GM19463 (cell line): ENCODE measurements at regions not wholly inside any gene's neighbourhood (a gene's known extent, or its start where the extent isn't known, plus 50 kb on each side); places are given as distances from the start of the nearest gene placed in this dataset.

Experiments used
- ATAC-seq: cut with Tn5 transposase; IDR thresholded peaks from one replicate; pipeline ENCODE4 v1.9.1; 2021; ENCODE audit warnings: mild to moderate bottlenecking, moderate library complexity; ENCODE audit not compliant: unreplicated experiment

DNA sequence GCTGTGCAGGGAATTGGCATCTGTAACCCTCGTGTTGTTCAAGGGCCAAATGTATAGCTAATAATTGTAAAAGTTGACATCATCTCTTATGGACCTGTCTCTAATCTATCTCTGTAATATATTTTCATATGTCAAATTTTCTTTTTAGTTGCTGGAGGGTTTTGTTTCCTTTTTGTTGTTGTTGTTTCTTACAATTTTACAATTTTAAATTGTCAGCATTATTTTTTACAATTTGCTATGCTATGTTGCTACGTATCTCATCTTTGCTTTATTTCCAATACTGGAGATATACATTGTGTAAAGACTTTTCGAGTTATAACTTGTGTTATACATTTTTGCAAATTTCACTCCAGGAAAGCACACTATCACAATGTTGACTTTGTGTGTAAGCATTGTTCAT, 290.2 kb upstream of the SP4 start:
- no peak for ATAC-seq

DNA sequence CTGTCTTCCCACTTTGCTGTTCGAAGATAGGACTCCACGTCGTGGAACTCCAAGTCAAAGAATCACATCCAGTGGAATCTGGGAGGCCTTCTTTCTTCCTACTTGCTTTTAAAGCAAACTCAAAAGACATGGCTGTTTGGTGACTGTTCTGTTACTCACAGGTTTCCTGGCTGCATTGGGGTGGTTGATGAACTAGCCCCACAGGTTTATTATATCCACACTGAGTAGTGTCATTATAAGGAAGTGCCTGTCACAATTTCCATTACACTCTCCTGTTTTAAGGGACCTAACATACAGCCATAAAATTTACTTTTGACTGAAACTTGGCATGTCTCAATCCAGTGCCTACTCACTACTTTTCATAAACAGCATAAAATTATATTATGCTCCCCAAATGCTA, 287.3 kb upstream of the SP4 start:
- ATAC-seq, result no peak

DNA sequence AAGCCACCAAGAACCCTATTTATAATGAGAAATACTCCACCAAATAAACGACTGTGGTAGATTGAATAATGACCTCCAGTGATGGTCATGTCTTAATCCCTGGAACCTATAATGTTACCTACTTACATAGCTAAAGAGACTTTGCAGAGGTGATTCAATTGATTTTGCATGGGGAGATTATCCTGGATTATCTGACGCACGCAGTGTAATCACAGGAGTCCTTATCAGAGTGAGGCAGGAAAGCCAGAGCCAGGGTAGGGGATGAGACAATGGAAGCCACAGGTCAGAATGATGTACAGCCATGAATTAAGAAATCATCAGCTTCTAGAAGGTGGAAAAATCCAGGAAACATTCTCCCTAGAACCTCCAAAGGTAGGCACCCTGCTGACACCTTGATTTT, 286.4 kb upstream of the SP4 start:
- ATAC-seq, result no peak

DNA sequence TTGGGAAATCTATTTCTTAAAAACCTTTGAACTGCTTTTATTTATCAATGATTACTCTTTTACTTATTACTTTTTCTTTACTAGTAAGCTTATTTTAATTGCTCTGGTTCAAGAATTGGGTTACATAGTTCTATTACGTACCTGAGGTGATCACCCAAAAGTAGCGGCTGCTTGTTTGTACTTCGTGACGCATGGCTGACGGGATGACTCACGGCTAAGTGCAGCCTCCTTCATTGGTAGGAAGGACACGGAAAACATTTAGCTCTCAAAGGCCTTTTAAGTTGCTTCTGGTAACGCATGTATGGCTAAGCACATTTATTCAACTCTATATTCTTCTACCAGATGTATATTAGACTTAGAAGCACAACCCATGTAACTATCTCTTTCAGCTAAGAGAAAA, 285.8 kb upstream of the SP4 start:
- no peak for ATAC-seq

DNA sequence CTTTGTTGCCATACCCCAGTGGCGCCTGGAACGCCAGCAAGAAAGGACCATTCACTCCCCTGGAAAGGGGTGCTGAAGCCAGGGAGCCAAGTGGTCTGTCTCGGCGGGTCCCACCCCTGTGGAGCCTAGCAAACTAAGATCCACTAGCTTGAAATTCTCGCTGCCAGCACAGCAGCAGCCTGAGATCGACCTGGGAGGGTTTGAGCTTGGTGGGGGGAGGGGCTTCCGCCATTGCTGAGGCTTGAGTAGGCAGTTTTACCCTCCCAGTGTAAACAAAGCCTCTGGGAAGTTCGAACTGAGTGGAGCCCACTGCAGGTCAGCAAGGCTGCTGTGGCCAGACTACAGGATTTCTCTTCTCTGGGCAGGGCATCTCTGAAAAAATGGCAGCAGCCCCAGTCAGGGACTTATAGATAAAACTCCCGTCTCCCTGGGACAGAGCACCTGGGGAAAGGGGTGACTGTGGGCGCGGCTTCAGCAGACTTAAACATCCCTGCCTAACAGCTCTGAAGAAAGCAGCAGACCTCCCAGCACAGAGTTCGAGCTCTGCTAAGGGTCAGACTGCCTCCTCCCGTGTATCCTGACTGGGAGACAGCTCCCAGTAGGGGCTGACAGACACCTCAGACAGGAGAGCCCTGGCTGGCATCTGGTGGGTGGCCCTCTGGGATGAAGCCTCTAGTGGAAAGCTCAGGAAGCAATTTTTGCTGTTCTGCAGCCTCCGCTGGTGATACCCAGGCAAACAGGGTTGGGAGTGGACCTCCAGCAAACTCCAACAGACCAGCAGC, 281.1 kb upstream of the SP4 start:
- ATAC-seq, result no peak

DNA sequence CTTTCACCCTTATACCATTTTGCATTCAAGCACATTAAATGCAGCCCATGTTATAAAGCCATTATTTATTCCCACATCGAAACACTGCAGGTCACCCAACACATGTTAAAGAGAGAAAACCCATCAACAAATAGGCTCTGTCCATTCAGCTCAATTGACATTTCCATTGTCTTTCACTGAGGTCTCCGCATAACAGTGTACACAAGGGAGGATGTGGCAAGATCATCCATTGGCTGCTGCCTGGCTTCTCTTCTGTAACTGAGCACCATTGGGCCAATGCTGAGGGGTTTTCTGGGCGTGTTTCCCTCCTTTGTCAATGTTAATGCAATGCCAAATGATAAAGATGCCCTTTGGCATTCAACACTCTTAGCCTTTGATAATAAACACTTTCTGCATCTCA, 278.1 kb upstream of the SP4 start:
- ATAC-seq, result no peak

DNA sequence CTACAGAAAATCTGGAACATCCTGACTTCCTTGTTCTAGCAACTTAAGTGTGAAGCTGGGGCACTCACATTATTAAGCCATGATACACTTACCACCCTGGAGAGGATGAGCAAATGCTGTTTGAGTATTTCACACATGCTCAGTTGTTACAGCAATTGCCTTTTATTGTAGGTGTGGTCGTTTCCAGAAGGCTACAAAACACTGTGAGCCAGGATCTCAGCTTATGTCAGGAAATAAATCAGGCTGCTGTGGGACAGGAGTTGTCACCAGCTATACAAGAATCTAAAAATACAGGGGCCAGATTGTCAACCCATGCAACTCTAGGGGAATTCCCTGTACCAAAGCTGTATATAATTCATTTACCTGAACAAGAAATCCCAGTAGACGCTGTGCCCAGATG, 273.3 kb upstream of the SP4 start:
- ATAC-seq, result no peak

DNA sequence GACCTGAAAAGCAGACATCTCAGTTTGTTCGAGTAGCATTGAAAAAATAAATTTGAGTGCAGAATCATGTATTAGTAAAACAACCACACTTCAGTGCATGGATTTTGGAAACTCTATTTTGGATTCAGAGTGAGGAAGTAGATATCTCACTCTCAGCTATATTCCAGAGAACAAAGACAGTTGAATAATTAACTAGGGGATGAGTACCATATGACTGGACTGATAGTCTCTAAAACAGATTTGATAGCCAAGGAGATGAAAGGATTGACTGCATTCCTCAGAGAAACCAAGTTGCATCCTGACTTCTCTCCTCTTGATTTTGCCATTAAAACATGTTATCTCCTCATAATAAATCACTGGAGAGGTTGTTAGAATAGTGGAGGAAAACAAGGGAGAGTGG, 268.4 kb upstream of the SP4 start:
- ATAC-seq, result no peak

DNA sequence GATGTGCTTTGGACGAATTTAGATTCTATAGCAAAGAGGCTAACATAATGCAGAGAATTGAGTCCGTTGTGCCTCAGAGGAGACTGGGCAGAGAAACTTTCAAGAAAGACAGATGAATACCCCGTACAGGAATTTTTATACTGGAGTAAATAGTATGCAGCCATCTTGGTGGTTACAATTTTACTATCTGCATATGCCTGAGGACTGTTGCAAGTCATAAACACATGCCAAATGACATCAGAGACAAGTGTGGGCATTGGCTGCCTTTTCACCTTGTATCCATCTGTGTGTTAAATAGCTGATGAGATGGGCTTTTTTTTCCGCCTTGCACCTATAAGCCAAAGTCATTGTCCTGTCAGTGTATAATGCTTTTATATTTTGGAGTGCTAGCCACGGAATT, 267.5 kb upstream of the SP4 start:
- ATAC-seq, result no peak

DNA sequence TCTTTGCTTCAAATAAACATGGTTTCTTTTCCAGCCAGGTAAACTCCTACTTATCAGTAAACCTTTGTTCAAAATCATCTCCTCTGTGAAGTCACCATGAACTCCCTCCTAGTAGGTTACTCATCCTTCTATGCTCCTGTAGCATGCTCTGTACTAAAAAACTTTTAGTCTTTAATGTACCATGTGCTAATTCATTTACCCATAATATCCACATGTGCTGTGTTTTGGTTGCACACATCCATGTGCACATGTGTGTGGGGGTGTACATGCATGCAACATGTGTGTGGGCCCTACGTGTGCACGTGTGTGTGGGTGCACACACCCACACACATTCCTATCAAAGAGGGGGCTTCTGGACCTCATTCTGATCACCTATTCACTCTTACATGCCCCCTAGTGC, 259.9 kb upstream of the SP4 start:
- no peak for ATAC-seq

DNA sequence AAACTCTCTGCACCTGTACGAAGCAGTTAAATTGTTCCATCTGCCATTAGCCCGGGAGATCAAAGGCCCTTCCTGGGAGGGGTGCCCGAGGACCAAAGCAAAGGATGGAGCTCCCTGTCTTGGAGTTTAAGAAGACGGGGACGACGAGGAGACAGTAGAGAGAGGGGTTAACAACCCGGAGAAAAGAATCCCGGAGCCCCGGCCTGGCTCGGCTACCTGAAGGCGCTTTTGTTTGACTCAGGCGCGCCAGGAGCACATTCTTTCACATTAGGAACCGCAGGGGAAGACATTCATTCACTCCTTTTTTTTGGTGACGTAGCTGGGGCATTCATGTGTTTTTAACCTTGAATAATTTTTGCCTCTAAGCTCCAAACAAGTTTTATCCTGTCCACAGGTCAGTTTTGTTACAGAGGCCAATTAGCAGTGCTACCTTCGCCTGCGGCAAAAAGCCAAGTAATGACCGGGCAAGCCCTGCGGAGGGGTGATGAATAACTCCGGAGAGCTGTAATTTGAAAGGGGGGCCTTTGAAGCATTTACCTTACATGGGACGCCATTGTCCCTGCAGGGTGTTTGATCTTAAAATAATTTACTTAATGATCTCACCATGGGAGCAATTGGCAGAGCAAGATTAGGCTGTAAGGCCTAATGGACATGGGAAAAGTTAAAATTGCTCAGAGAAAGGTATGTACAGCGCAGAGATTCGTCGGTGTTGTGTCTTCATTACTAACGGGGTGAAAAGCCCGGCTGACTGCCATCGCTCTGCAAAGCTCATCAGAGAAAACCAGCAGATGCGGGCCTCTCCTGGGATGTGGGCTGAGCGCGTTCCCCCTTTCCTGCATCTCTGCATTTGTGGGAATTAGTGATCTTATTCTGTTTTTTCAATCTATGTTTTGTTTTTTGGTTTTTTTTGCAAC, 258.0 kb upstream of the SP4 start:
- no peak for ATAC-seq

DNA sequence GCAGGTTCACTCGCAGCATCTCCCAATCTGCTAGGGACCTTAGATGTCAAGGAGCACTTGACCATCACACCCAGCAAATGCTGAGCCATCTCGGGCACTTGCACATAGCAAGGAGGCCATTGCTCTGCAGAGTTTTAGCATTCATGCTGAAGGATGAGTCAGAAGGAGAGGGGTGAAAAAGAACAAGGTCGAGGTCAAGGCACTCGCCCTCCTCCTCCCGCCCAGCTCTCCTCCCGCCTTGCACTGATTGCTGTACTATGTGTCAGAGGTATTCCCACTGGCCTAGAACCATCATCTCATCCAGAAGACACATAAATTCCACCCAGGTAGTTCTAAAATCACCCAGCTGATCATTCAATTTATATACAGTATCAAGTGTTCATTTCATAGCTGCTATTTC, 255.1 kb upstream of the SP4 start:
- no peak for ATAC-seq

DNA sequence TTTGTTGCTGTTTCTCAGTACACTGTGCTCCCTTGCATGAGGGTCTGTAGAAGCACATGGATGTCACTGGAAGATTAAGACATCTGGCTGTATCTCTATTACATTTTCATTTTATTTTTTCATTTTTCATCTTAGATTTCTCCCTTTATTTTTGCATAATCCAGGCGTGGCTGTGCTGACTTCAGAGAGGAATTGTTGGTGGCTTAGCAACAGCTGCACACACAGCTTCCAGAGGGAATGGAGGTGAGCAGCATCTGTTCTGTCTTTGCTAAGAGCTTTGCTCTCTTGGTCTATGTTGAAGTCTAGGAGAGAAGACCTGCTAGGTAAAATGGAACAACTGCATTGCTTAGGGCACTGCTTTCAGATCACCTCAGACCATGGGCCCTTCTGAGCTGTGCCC, 254.4 kb upstream of the SP4 start:
- ATAC-seq, result no peak

DNA sequence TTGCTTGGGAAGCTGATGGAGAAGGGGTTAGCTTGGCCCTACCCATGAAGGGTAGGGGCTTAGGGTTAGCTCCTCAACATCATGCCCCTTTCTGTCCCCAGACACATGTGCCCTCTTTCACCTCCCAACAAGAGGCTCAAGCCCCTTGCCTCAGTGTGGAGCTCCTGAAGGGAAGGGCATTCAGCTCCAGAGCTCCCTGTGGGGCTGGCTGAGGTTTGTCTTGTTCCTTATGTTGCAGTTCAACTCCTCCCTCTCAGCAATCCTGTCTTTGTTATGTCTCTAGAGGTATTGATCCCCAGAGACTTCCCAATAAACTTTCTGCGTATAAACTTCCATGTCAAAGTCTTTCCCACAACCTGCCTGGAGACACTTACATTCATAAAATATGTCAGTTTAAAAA, 252.2 kb upstream of the SP4 start:
- ATAC-seq, result no peak

DNA sequence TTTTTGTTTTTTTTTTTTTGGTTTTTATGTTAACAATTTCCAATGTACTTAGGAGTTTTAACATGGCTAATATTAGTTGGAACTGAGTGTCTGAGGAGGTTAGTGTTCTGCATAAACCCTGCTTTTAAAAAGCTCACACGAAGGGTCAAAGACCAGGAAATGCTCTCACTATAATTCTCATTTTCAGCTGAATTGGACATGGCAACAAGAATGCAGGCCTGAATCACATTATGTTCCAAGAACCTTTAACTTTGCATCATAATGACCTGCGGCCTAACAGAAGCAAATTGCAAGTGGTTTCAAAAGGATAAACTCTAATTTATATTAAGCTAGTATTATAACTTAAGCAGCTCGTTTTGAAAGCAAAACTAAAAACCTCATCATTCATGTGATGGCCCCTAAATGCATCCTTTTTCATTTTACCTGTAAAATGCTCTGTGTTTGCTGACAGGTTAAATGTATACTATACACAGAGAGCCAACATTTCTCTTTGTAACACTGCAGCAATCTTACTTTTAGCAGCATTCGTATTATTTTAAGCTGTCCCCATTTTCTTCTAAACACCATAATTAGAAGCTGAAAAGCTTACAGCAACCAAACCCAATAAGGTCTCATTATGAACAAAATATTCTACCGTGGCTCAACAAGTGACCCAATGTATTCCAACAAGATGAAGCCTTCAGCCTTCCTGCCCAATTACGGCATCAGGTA, 242.8 kb upstream of the SP4 start:
- no peak for ATAC-seq

DNA sequence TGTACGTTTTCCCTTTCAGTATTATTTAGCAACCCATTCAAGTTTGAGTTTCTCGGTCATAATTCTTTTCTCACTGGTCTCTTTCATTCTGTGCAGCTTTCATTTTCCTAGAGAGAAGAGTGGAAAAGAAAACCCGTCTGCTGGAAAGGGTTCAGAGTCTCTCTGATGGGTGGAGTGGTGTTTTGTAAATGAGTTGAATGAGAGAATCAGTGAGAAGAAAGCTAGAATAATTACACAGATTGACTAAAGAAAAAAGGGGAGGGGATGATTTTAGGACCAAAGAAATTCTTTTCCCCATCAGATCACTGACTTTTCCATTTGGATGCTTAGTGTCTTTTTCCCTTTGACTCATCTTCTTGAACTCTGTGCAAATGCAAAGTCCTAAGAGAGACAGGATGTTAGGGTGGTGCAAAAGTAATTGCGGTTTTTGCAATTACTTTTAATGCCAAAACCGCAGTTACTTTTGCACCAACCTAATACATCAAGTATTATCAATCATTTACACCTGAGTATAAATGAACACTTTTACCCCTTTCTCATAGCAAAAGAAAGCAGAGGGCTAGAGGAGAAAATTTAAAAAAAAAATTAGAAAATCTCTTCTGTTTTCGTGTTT, 242.1 kb upstream of the SP4 start:
- no peak for ATAC-seq

DNA sequence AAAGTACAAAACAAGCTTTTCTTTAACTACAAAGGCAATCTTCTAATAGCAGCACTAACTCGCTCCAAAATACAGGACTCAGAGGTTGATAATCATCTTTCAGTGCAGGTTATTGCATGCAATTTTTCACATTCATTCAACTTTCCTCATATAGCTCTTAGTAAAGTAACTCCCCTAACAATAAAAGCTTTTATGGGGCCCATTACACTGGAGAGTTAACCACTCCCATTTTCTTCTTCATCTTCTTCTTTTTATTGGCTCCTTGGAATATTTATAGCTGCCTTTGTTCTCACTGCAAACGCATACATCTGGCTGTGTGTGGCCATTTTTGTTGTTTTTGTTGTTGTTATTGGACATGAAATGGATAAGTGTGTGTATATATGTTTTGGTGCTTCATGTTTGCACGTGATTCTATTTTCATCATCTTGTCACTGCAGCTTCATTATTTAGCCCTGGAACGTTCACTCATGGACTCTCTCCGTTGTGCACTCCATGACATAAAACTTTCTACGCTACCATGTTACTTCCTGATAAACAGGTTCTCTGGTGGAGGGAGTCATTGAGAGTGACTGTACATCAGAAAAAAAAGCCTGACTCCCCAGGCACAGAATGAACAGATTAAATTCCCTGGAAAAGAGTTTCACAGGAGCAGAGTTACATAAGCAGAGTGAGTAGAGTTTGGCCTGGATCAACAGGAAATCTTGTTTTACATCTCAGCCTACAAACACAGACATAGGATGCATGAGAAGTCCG, 236.4 kb upstream of the SP4 start:
- no peak for ATAC-seq

DNA sequence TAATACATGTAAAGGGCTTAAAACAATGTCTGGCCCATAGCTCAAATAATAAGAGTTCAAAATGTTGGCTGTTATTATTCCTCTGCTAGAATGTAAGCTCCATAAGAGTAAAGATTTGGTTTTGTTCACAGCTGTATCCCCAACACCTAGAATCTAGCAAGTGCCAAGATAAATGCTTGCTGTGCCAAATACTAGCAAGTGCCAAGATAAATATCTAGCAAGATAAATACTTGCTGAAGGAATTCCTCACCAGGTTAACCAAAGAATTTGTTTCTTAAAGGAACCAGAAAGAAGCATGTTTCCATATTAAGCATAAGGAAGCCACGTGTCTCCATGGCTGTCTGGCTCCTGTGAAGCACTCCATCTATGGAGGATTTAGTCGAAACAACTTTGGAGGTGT, 235.2 kb upstream of the SP4 start:
- ATAC-seq, result no peak

DNA sequence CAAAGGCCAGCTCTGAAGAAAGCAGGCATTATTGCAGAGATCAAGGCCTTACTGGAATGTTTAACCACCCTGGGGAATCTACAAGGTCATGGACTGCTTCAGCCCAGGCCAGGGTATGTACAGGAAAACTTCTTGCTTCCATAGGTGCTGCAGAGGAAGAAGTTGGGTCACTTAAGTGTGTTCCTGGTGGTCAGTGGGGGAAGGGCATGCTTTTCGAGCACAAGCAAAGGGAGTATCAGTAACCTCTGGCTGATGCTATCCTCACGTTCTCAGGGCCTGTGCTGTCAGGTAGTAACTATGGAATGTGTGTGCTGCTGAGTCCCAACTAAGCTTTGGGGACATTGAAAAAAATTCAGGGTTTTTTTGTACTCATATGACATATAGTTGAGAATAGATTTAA, 234.0 kb upstream of the SP4 start:
- ATAC-seq, result no peak

DNA sequence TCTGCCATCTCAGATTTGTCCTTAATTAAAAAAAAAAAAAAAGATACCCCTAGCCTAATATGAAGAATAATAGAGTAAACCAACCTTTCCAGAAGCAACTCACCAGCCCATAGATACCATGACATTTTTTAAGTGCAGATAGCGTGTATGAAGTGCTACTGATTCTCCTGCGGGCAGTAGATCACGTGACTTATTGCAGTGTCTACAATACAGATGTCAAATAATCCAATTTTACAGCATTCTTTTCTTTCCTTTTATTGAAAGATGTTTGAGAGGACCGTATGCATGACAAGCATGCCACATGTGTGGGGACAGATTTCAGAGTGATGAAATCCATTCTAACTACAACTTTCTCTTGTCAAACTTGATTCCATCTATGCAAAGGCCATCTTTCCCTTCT, 232.9 kb upstream of the SP4 start:
- ATAC-seq, result no peak

DNA sequence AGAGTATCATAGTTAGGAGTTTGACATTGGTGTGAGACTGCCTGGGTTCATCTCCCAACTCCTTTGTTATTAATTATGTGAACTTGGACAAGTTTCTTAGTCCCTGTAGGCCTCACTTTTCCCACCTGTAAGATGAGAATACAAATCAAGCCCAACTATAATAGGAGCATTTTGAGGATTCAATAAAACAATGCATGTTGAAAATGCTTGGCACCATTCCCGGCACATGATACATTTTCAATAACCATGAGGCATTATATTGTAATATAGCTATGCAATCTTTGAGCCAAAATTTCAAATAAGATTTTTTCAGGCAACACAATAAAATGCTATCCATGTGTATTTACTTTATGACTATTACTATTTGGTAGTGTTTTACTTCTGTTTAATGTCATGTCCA, 229.0 kb upstream of the SP4 start:
- no peak for ATAC-seq
